LNCAP (cell line): ENCODE measurements at regions not wholly inside any gene's neighbourhood (a gene's known extent, or its start where the extent isn't known, plus 50 kb on each side); places are given as distances from the start of the nearest gene placed in this dataset.

Experiments
- CTCF ChIP-seq: fragments of 450-650 bp; IDR thresholded peaks from 2 replicates; pipeline ENCODE4 v1.5.1; 2017; ENCODE audit warnings: mild to moderate bottlenecking

- no peak for TF ChIP-seq CTCF
Observed at GRCh38 chr2:207353836-207354235, 175.9 kb upstream of the CREB1 start.

- TF ChIP-seq CTCF = no peak
Observed at GRCh38 chr2:207354462-207354861, 175.3 kb upstream of the CREB1 start.

- TF ChIP-seq CTCF = no peak
Observed at GRCh38 chr2:207356567-207356966, 173.2 kb upstream of the CREB1 start.

GRCh38 chr2:207357216-207357615 is 172.5 kb upstream of the CREB1 start:
- no peak for TF ChIP-seq CTCF

GRCh38 chr2:207362716-207363115 is 167.0 kb upstream of the CREB1 start:
- no peak for TF ChIP-seq CTCF

- TF ChIP-seq CTCF = no peak
Observed at GRCh38 chr2:207363761-207364290, 165.9 kb upstream of the CREB1 start.

GRCh38 chr2:207370646-207371045 is 159.1 kb upstream of the CREB1 start:
- TF ChIP-seq CTCF = no peak

- TF ChIP-seq CTCF = no peak
Observed at GRCh38 chr2:207371877-207372276, 157.9 kb upstream of the CREB1 start.
